LNCaP clone FGC (cell line): ENCODE measurements at regions not wholly inside any gene's neighbourhood (a gene's known extent, or its start where the extent isn't known, plus 50 kb on each side); places are given as distances from the start of the nearest gene placed in this dataset.
"Not testable (repeated sequence)": the region's sequence is repeated elsewhere in the genome, so short reads cannot be mapped to it uniquely, and the experiment has no call there.

ENCODE experiments used
- DNase-seq: peaks from one replicate; pipeline ENCODE4 v3.0.0-alpha.2; 2011; ENCODE audit warnings: low read depth
- H3K4me3 ChIP-seq: 2 replicates; pipeline ENCODE4 v1.5.1; 2011; ENCODE audit warnings: mild to moderate bottlenecking, low read depth, low read length, control low read depth
- CTCF ChIP-seq: IDR thresholded peaks from 2 replicates; pipeline ENCODE4 v1.5.1; 2012; ENCODE audit warnings: mild to moderate bottlenecking; ENCODE audit not compliant: control insufficient read depth, insufficient read depth; ENCODE audit errors: extremely low read depth

- TF ChIP-seq CTCF = no peak
- no peak for DNase-seq
- no peak overlapping the region for H3K4me3 ChIP-seq
Observed at GRCh38 chr2:189231719-189232323, 52.3 kb upstream of the COL5A2 start.

GRCh38 chr2:189232759-189233406, 53.3 kb upstream of the COL5A2 start:
- H3K4me3 ChIP-seq = no peak overlapping the region
- DNase-seq = no peak
- TF ChIP-seq CTCF = no peak

- no peak for DNase-seq
- no peak overlapping the region for H3K4me3 ChIP-seq
- TF ChIP-seq CTCF = no peak
Observed at GRCh38 chr2:189233527-189233926, 54.0 kb upstream of the COL5A2 start.

- no peak for TF ChIP-seq CTCF
- no peak for DNase-seq
- H3K4me3 ChIP-seq = no peak overlapping the region
Observed at GRCh38 chr2:189234991-189235390, 55.4 kb upstream of the COL5A2 start.

- TF ChIP-seq CTCF = no peak
- no peak for DNase-seq
- no peak overlapping the region for H3K4me3 ChIP-seq
Observed at GRCh38 chr2:189236066-189236465, 56.5 kb upstream of the COL5A2 start.

- H3K4me3 ChIP-seq = no peak overlapping the region
- no peak for TF ChIP-seq CTCF
- no peak for DNase-seq
Observed at GRCh38 chr2:189238903-189239302, 59.3 kb upstream of the COL5A2 start.

- H3K4me3 ChIP-seq, DNase-seq: not testable (repeated sequence)
Observed at GRCh38 chr2:189243843-189244242, 64.3 kb upstream of the COL5A2 start.
